ENCODE measurements at regions not wholly inside any gene's neighbourhood (a gene's known extent, or its start where the extent isn't known, plus 50 kb on each side); places are given as distances from the start of the nearest gene placed in this dataset.

DNA sequence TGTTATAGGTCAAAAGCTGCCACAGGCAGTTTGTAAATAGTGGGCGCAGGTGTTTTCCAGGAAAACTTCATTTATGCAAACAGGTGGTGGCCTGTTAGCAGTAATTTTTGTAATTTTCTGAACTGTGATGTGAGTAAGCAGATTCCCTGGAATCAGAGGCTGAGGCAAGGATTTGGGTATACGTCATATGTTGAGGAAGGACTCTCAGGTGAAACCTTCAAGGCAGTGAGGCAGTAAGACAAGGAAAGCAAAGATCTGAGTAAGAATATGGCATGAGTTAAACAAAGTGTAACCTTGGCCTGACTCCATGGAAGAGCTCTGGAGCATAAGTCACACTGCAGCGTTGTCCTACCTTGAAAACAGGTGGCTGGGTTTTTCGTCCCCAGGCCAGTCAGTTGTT, 291.1 kb upstream of the BTBD3 start:
- TF ChIP-seq, protein P1, sequence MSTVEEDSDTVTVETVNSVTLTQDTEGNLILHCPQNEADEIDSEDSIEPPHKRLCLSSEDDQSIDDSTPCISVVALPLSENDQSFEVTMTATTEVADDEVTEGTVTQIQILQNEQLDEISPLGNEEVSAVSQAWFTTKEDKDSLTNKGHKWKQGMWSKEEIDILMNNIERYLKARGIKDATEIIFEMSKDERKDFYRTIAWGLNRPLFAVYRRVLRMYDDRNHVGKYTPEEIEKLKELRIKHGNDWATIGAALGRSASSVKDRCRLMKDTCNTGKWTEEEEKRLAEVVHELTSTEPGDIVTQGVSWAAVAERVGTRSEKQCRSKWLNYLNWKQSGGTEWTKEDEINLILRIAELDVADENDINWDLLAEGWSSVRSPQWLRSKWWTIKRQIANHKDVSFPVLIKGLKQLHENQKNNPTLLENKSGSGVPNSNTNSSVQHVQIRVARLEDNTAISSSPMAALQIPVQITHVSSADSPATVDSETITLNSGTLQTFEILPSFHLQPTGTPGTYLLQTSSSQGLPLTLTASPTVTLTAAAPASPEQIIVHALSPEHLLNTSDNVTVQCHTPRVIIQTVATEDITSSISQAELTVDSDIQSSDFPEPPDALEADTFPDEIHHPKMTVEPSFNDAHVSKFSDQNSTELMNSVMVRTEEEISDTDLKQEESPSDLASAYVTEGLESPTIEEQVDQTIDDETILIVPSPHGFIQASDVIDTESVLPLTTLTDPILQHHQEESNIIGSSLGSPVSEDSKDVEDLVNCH (CRISPR knock-in tag; IDR thresholded peaks at IDR 0.05): no peak
- TF ChIP-seq CBFB (CRISPR knock-in tag; IDR thresholded peaks at IDR 0.05) (no peak), ZFP62 (CRISPR knock-in tag; IDR thresholded peaks at IDR 0.05) (no peak), TARDBP (CRISPR knock-in tag; IDR thresholded peaks at IDR 0.05) (no peak), HCFC1 (IDR thresholded peaks at IDR 0.05; ENCODE audit: low read depth, low read length) (no peak), EZH2 (conservative IDR thresholded peaks at IDR 0.05; ENCODE audit: low read depth, low read length) (no peak), NFRKB (IDR thresholded peaks at IDR 0.05) (no peak)
- TF ChIP-seq, protein P2, sequence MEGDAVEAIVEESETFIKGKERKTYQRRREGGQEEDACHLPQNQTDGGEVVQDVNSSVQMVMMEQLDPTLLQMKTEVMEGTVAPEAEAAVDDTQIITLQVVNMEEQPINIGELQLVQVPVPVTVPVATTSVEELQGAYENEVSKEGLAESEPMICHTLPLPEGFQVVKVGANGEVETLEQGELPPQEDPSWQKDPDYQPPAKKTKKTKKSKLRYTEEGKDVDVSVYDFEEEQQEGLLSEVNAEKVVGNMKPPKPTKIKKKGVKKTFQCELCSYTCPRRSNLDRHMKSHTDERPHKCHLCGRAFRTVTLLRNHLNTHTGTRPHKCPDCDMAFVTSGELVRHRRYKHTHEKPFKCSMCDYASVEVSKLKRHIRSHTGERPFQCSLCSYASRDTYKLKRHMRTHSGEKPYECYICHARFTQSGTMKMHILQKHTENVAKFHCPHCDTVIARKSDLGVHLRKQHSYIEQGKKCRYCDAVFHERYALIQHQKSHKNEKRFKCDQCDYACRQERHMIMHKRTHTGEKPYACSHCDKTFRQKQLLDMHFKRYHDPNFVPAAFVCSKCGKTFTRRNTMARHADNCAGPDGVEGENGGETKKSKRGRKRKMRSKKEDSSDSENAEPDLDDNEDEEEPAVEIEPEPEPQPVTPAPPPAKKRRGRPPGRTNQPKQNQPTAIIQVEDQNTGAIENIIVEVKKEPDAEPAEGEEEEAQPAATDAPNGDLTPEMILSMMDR (CRISPR knock-in tag; IDR thresholded peaks at IDR 0.05): no peak
